Neural crest cell (in vitro differentiated cells): ENCODE measurements at regions not wholly inside any gene's neighbourhood (a gene's known extent, or its start where the extent isn't known, plus 50 kb on each side); places are given as distances from the start of the nearest gene placed in this dataset.

ENCODE experiments used
- DNase-seq: peaks from one replicate; pipeline ENCODE4 v3.0.0; 2021; ENCODE audit warnings: low read depth, mixed read lengths, low spot score
- H3K27ac Mint-ChIP-seq: one replicate; pipeline ENCODE4 v1.8.0; 2021; ENCODE audit warnings: mild to moderate bottlenecking, mixed read lengths; ENCODE audit not compliant: unreplicated experiment
- H3K27me3 Mint-ChIP-seq: 2 replicates; pipeline ENCODE4 v1.8.0; 2021; ENCODE audit warnings: low read depth, mild to moderate bottlenecking, mixed read lengths
- H3K36me3 Mint-ChIP-seq: 2 replicates; pipeline ENCODE4 v1.8.0; 2021; ENCODE audit warnings: low read depth, mild to moderate bottlenecking, mixed read lengths
- H3K4me1 Mint-ChIP-seq: 2 replicates; pipeline ENCODE4 v1.8.0; 2021; ENCODE audit warnings: mixed read lengths
- H3K4me3 Mint-ChIP-seq: one replicate; pipeline ENCODE4 v1.8.0; 2021; ENCODE audit warnings: mild to moderate bottlenecking, mixed read lengths
- H3K9me3 Mint-ChIP-seq: 2 replicates; pipeline ENCODE4 v1.8.0; 2021; ENCODE audit warnings: mixed read lengths
- CTCF ChIP-seq: fragments of 200-600 bp; sonication (generic); conservative IDR thresholded peaks from 2 replicates; pipeline ENCODE4 v1.5.0; 2021; ENCODE audit warnings: antibody characterized with exemption, mild to moderate bottlenecking

- Mint-ChIP-seq H3K36me3 (no peaks in the 10 kb centered on the region), H3K27ac (no peak overlapping the region), H3K4me3 (no peak overlapping the region), H3K9me3 (no peaks in the 10 kb centered on the region), H3K27me3 (peaks cover 11% of the 10 kb centered on the region), H3K4me1 (peaks cover 8% of the 10 kb centered on the region)
- DNase-seq: no peak
- no peak for TF ChIP-seq CTCF
These were observed 220.5 kb downstream of the FOXD2 start for GRCh38 chr1:47658161-47658920.

- TF ChIP-seq CTCF: no peak
- peaks cover 8% of the 10 kb centered on the region for H3K4me1 Mint-ChIP-seq
- no peak for DNase-seq
- H3K27ac Mint-ChIP-seq: no peak overlapping the region
- H3K27me3 Mint-ChIP-seq: peaks cover 11% of the 10 kb centered on the region
- H3K4me3 Mint-ChIP-seq: no peak overlapping the region
- no peaks in the 10 kb centered on the region for H3K9me3 Mint-ChIP-seq
- no peaks in the 10 kb centered on the region for H3K36me3 Mint-ChIP-seq
These were observed 221.3 kb downstream of the FOXD2 start for GRCh38 chr1:47659146-47659545.

- Mint-ChIP-seq H3K4me1 (peaks cover 8% of the 10 kb centered on the region), H3K9me3 (no peaks in the 10 kb centered on the region), H3K27me3 (peaks cover 9% of the 10 kb centered on the region), H3K36me3 (no peaks in the 10 kb centered on the region), H3K27ac (no peak overlapping the region), H3K4me3 (no peak overlapping the region)
- TF ChIP-seq CTCF: no peak
- no peak for DNase-seq
These were observed 222.8 kb downstream of the FOXD2 start for GRCh38 chr1:47660622-47661021.

GRCh38 chr1:47661040-47661439 lies 223.2 kb downstream of the FOXD2 start:
- Mint-ChIP-seq H3K27ac (no peak overlapping the region), H3K4me3 (no peak overlapping the region), H3K9me3 (no peaks in the 10 kb centered on the region), H3K4me1 (peaks cover 8% of the 10 kb centered on the region), H3K36me3 (no peaks in the 10 kb centered on the region), H3K27me3 (peaks cover 11% of the 10 kb centered on the region)
- DNase-seq: no peak
- no peak for TF ChIP-seq CTCF

GRCh38 chr1:47662068-47662467 lies 224.2 kb downstream of the FOXD2 start:
- Mint-ChIP-seq H3K4me3 (no peak overlapping the region), H3K27me3 (peaks cover 10% of the 10 kb centered on the region), H3K27ac (no peak overlapping the region), H3K36me3 (no peaks in the 10 kb centered on the region), H3K4me1 (peaks cover 5% of the 10 kb centered on the region), H3K9me3 (no peaks in the 10 kb centered on the region)
- DNase-seq: no peak
- no peak for TF ChIP-seq CTCF
